H9 (cell line): ENCODE measurements at regions not wholly inside any gene's neighbourhood (a gene's known extent, or its start where the extent isn't known, plus 50 kb on each side); places are given as distances from the start of the nearest gene placed in this dataset.

Experiments used
- DNase-seq: peaks from one replicate; pipeline ENCODE4 v3.0.0-alpha.2; 2017
- H2AFZ ChIP-seq: one replicate; pipeline ENCODE4 v1.6.1; 2013; ENCODE audit warnings: mild to moderate bottlenecking, low read length, control low read depth, moderate library complexity
- H2AK5ac ChIP-seq: 2 replicates; pipeline ENCODE4 v1.6.1; 2013; ENCODE audit warnings: low read length, control low read depth, mixed read lengths; ENCODE audit not compliant: insufficient read length
- H2BK120ac ChIP-seq: one replicate; pipeline ENCODE4 v1.6.1; 2013; ENCODE audit warnings: low read depth, mild to moderate bottlenecking, low read length, control low read depth, inconsistent platforms; ENCODE audit not compliant: poor library complexity, severe bottlenecking
- H2BK12ac ChIP-seq: 2 replicates; pipeline ENCODE4 v1.6.1; 2013; ENCODE audit warnings: low read length, control low read depth, mixed read lengths, low read depth; ENCODE audit not compliant: insufficient read length
- H2BK15ac ChIP-seq: 2 replicates; pipeline ENCODE4 v1.6.1; 2013; ENCODE audit warnings: low read depth, low read length, control low read depth
- H2BK20ac ChIP-seq: one replicate; pipeline ENCODE4 v1.6.1; 2013; ENCODE audit warnings: low read depth, mild to moderate bottlenecking, low read length, control low read depth, inconsistent platforms; ENCODE audit not compliant: poor library complexity, severe bottlenecking
- H2BK5ac ChIP-seq: 2 replicates; pipeline ENCODE4 v1.6.1; 2013; ENCODE audit warnings: low read length, control low read depth, mixed read lengths; ENCODE audit not compliant: insufficient read length
- H3K14ac ChIP-seq: 2 replicates; pipeline ENCODE4 v1.6.1; 2013; ENCODE audit warnings: low read length, control low read depth; ENCODE audit not compliant: insufficient read depth
- H3K18ac ChIP-seq: 2 replicates; pipeline ENCODE4 v1.6.1; 2013; ENCODE audit warnings: low read depth, mild to moderate bottlenecking, mixed read lengths, low read length, control low read depth; ENCODE audit not compliant: insufficient read length
- H3K23ac ChIP-seq: 2 replicates; pipeline ENCODE4 v1.6.1; 2013; ENCODE audit warnings: low read length, control low read depth, mixed read lengths, low read depth; ENCODE audit not compliant: insufficient read length
- H3K23me2 ChIP-seq: 2 replicates; pipeline ENCODE4 v1.6.1; 2013; ENCODE audit warnings: low read depth, mild to moderate bottlenecking, mixed read lengths, low read length, control low read depth; ENCODE audit not compliant: insufficient read length, poor library complexity, severe bottlenecking
- H3K27ac ChIP-seq: 2 replicates; pipeline ENCODE4 v1.5.1; 2013; ENCODE audit warnings: low read length, control low read depth, mixed read lengths, low read depth; ENCODE audit not compliant: insufficient read length
- H3K27me3 ChIP-seq: 2 replicates; pipeline ENCODE4 v1.6.1; 2013; ENCODE audit warnings: low read length, control low read depth, inconsistent platforms; ENCODE audit not compliant: insufficient read depth
- H3K4ac ChIP-seq: 2 replicates; pipeline ENCODE4 v1.6.1; 2013; ENCODE audit warnings: low read depth, mild to moderate bottlenecking, control low read depth, inconsistent platforms, low read length, moderate library complexity
- H3K4me1 ChIP-seq: 2 replicates; pipeline ENCODE4 v1.6.1; 2013; ENCODE audit warnings: low read length, control low read depth, inconsistent platforms; ENCODE audit not compliant: insufficient read depth
- H3K4me2 ChIP-seq: 2 replicates; pipeline ENCODE4 v1.6.1; 2013; ENCODE audit warnings: low read length, control low read depth, mixed read lengths; ENCODE audit not compliant: insufficient read length, insufficient read depth
- H3K56ac ChIP-seq: 2 replicates; pipeline ENCODE4 v1.6.1; 2013; ENCODE audit warnings: low read depth, mild to moderate bottlenecking, mixed read lengths, low read length, control low read depth; ENCODE audit not compliant: insufficient read length
- H3K79me1 ChIP-seq: 2 replicates; pipeline ENCODE4 v1.6.1; 2013; ENCODE audit warnings: low read depth, mild to moderate bottlenecking, moderate library complexity, low read length, control low read depth, inconsistent platforms; ENCODE audit not compliant: insufficient read depth, poor library complexity, severe bottlenecking
- H3K79me2 ChIP-seq: 2 replicates; pipeline ENCODE4 v1.6.1; 2013; ENCODE audit warnings: low read length, control low read depth, inconsistent platforms; ENCODE audit not compliant: insufficient read depth
- H3K9ac ChIP-seq: 2 replicates; pipeline ENCODE4 v1.6.1; 2013; ENCODE audit warnings: low read length, control low read depth, mixed read lengths; ENCODE audit not compliant: insufficient read length; ENCODE audit errors: extremely low read depth
- H3K9me3 ChIP-seq: one replicate; pipeline ENCODE4 v1.6.1; 2013; ENCODE audit warnings: low read depth, low read length, inconsistent platforms; ENCODE audit not compliant: control insufficient read depth
- H3T11ph ChIP-seq: one replicate; pipeline ENCODE4 v1.6.1; 2013; ENCODE audit warnings: mild to moderate bottlenecking, low read length, control low read depth, inconsistent platforms
- H4K20me1 ChIP-seq: one replicate; pipeline ENCODE4 v1.6.1; 2013; ENCODE audit not compliant: control insufficient read depth, insufficient read length, insufficient read depth
- H4K5ac ChIP-seq: 2 replicates; pipeline ENCODE4 v1.6.1; 2013; ENCODE audit warnings: low read depth, mild to moderate bottlenecking, mixed read lengths, low read length, control low read depth; ENCODE audit not compliant: insufficient read length
- H4K8ac ChIP-seq: replicated peaks from 2 replicates; pipeline ENCODE4 v1.6.1; 2013; ENCODE audit warnings: low read length, control low read depth, mixed read lengths, low read depth; ENCODE audit not compliant: insufficient read length
- H4K91ac ChIP-seq: 2 replicates; pipeline ENCODE4 v1.6.1; 2013; ENCODE audit warnings: low read depth, mild to moderate bottlenecking, moderate library complexity, mixed read lengths, low read length, control low read depth; ENCODE audit not compliant: insufficient read length
- H3K27ac Mint-ChIP-seq, 3 experiments: 2 replicates in 2 of 3; 3 replicates in 1 of 3; pipeline ENCODE4 v1.8.0; 2020 to 2021; ENCODE audit warnings: mixed read lengths in 3 of 3, mild to moderate bottlenecking in 1 of 3, moderate library complexity in 1 of 3
- H3K27me3 Mint-ChIP-seq: 2 replicates; pipeline ENCODE4 v1.8.0; 2021; ENCODE audit warnings: low read depth, mild to moderate bottlenecking, moderate library complexity, mixed read lengths
- H3K36me3 Mint-ChIP-seq, 3 experiments: 2 replicates in 2 of 3; 3 replicates in 1 of 3; pipeline ENCODE4 v1.8.0; 2020 to 2021; ENCODE audit warnings: low read depth in 3 of 3, mixed read lengths in 3 of 3; ENCODE audit not compliant: insufficient read depth in 1 of 3
- H3K4me1 Mint-ChIP-seq, 2 experiments: 2 replicates each; pipeline ENCODE4 v1.8.0; 2020; ENCODE audit warnings: mixed read lengths in 2 of 2
- H3K4me3 Mint-ChIP-seq, 2 experiments: 2 replicates in 1 of 2; 3 replicates in 1 of 2; pipeline ENCODE4 v1.8.0; 2020 to 2021; ENCODE audit warnings: mild to moderate bottlenecking in 2 of 2, mixed read lengths in 2 of 2, moderate library complexity in 1 of 2
- H3K9me3 Mint-ChIP-seq, 2 experiments: 2 replicates in 1 of 2; 3 replicates in 1 of 2; pipeline ENCODE4 v1.8.0; 2020; ENCODE audit warnings: mild to moderate bottlenecking in 2 of 2, mixed read lengths in 2 of 2, moderate library complexity in 1 of 2
- CTCF ChIP-seq: fragments of 200-600 bp; sonication (generic); conservative IDR thresholded peaks from 3 replicates; pipeline ENCODE4 v1.8.0; 2021; ENCODE audit warnings: antibody characterized with exemption, mild to moderate bottlenecking
- WGBS: extraction: QIAGEN DNeasy Blood & Tissue Kit; methylation state at CpG from one replicate; pipeline ENCODE4 v1.1.7; 2013; ENCODE audit warnings: missing lambda C conversion rate, low lambda C conversion rate, mixed read lengths; ENCODE audit not compliant: insufficient read length; ENCODE audit errors: extremely low coverage; 5-methylcytosine and 5-hydroxymethylcytosine counted together

- Mint-ChIP-seq H3K27me3 (peaks cover 4% of the 10 kb centered on the region), H3K9me3 (peaks cover 98 to 100% of the 10 kb centered on the region in 2 experiments), H3K36me3 (peaks cover 8 to 33% (median 11%) of the 10 kb centered on the region in 3 experiments; a peak in 5 of 7 replicates), H3K4me3 (no peak overlapping the region), H3K4me1 (no peaks in the 10 kb centered on the region), H3K27ac (no peak overlapping the region)
- no peaks in the 10 kb centered on the region for H3K23me2 ChIP-seq
- no peak overlapping the region for H3K9ac ChIP-seq
- no peak overlapping the region for H2AK5ac ChIP-seq
- no peak overlapping the region for H4K91ac ChIP-seq
- H3K27ac ChIP-seq: no peak overlapping the region
- no peak overlapping the region for H2BK15ac ChIP-seq
- no peak overlapping the region for H3K4ac ChIP-seq
- H2BK12ac ChIP-seq: no peak overlapping the region
- H2BK20ac ChIP-seq: no peak overlapping the region
- H3K79me2 ChIP-seq: no peaks in the 10 kb centered on the region
- no peak for TF ChIP-seq CTCF
- H3K18ac ChIP-seq: no peak overlapping the region
- H3K4me1 ChIP-seq: no peaks in the 10 kb centered on the region
- no peak overlapping the region for H3K56ac ChIP-seq
- H2AFZ ChIP-seq: no peak overlapping the region
- H2BK5ac ChIP-seq: no peak overlapping the region
- H4K20me1 ChIP-seq: no peaks in the 10 kb centered on the region
- no peak overlapping the region for H3K4me2 ChIP-seq
- H3K9me3 ChIP-seq: peaks cover 88% of the 10 kb centered on the region
- no peaks in the 10 kb centered on the region for H3K79me1 ChIP-seq
- DNase-seq: no peak
- no peak overlapping the region for H2BK120ac ChIP-seq
- H3T11ph ChIP-seq: no peak overlapping the region
- no peak overlapping the region for H3K14ac ChIP-seq
- no peak overlapping the region for H4K8ac ChIP-seq
- H4K5ac ChIP-seq: no peak overlapping the region
- no peak overlapping the region for H3K23ac ChIP-seq
- no peaks in the 10 kb centered on the region for H3K27me3 ChIP-seq
- WGBS: no CpG with 5 or more reads among the region's 2 CpGs
Observed at GRCh38 chr10:42491001-42491592, 147.3 kb downstream of the ZNF33B start.
